CD4-positive, alpha-beta memory T cell (primary cell): ENCODE measurements at regions not wholly inside any gene's neighbourhood (a gene's known extent, or its start where the extent isn't known, plus 50 kb on each side); places are given as distances from the start of the nearest gene placed in this dataset.

Experiments
- CTCF ChIA-PET: fragments of 350-600 bp; sonication (Branson Sonifier 250); formaldehyde crosslinking; loops from one replicate; lab custom pipeline; 2021; ENCODE audit warnings: inconsistent platforms; ENCODE audit not compliant: partially characterized antibody; lab: Charles Lee
- POLR2A ChIA-PET: fragments of 350-600 bp; sonication (Branson Sonifier 250); formaldehyde crosslinking; loops from one replicate; lab custom pipeline; 2021; ENCODE audit not compliant: partially characterized antibody; lab: Charles Lee
- DNase-seq, 5 donors: peaks; one replicate each; pipeline versions ENCODE4 v3.0.0 to v3.0.0-alpha.2; 2020 to 2022; ENCODE audit warnings: mixed read lengths in 1 of 5
- H3K27ac ChIP-seq: one replicate; pipeline ENCODE4 v1.7.0; 2013; ENCODE audit warnings: low read depth, low read length
- H3K27me3 ChIP-seq: 2 replicates; pipeline ENCODE4 v1.7.0; 2013; ENCODE audit warnings: mild to moderate bottlenecking, low read length, moderate library complexity; ENCODE audit not compliant: insufficient read depth
- H3K36me3 ChIP-seq: 2 replicates; pipeline ENCODE4 v1.7.0; 2013; ENCODE audit warnings: mild to moderate bottlenecking, low read length, moderate library complexity; ENCODE audit not compliant: insufficient read depth
- H3K4me1 ChIP-seq: 2 replicates; pipeline ENCODE4 v1.7.0; 2013; ENCODE audit warnings: mild to moderate bottlenecking, low read length, moderate library complexity; ENCODE audit not compliant: insufficient read depth
- H3K4me3 ChIP-seq, 2 donors: one replicate each; pipeline ENCODE4 v1.7.0; 2013; ENCODE audit warnings: low read length in 2 of 2, mild to moderate bottlenecking in 1 of 2
- H3K9me3 ChIP-seq, 2 donors: one replicate each; pipeline ENCODE4 v1.7.0; 2013; ENCODE audit warnings: low read length in 2 of 2, control low read depth in 1 of 2; ENCODE audit not compliant: control insufficient read depth in 1 of 2
- H3K27ac Mint-ChIP-seq, 7 donors: one replicate each; pipeline ENCODE4 v1.8.0; 2020 to 2021; ENCODE audit warnings: mixed read lengths in 7 of 7, mild to moderate bottlenecking in 6 of 7, inconsistent platforms in 3 of 7, moderate library complexity in 3 of 7
- H3K27me3 Mint-ChIP-seq, 2 donors: one replicate each; pipeline ENCODE4 v1.8.0; 2020 to 2021; ENCODE audit warnings: mixed read lengths in 2 of 2
- H3K36me3 Mint-ChIP-seq, 2 donors: one replicate each; pipeline ENCODE4 v1.8.0; 2020 to 2021; ENCODE audit warnings: mixed read lengths in 2 of 2, inconsistent platforms in 1 of 2, mild to moderate bottlenecking in 1 of 2
- H3K4me1 Mint-ChIP-seq, 4 donors: one replicate each; pipeline ENCODE4 v1.8.0; 2020 to 2021; ENCODE audit warnings: mixed read lengths in 4 of 4, mild to moderate bottlenecking in 1 of 4
- H3K4me3 Mint-ChIP-seq, 8 donors: one replicate each; pipeline ENCODE4 v1.8.0; 2020 to 2021; ENCODE audit warnings: mixed read lengths in 8 of 8, mild to moderate bottlenecking in 7 of 8, moderate library complexity in 6 of 8, inconsistent platforms in 3 of 8
- H3K9me3 Mint-ChIP-seq, 8 donors: one replicate each; pipeline ENCODE4 v1.8.0; 2020 to 2021; ENCODE audit warnings: mixed read lengths in 8 of 8, mild to moderate bottlenecking in 5 of 8, inconsistent platforms in 3 of 8, moderate library complexity in 1 of 8
- intact Hi-C: fragments of 100-400 bp; cut with micrococcal nuclease; formaldehyde crosslinking; loops from one replicate; pipeline ENCODE4 v1.15.1; 2023

DNA sequence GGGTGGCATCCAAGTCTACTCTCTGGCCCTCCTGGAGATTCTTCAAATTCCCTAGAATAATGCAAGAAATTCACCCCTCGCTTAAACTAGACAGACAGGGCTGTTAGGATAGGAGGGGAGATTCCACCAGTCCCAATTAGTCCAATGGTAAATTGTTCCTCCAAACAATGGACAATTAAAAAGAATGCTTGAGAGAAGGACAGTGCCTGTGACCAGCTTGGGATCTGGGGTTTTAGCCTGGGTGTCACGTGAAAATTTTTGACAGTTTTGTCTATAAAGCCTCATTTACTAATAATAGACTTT, 177.7 kb upstream of the RAB4A start:
- no peaks in the 10 kb centered on the region for H3K4me1 ChIP-seq
- peak overlapping the region in 1 of 7 donors; percentile 37 for H3K27ac Mint-ChIP-seq
- no peaks in the 10 kb centered on the region for H3K9me3 ChIP-seq
- H3K36me3 ChIP-seq, result no peaks in the 10 kb centered on the region
- H3K4me3 ChIP-seq, result no peak overlapping the region
- H3K27me3 ChIP-seq, result no peaks in the 10 kb centered on the region
- peaks cover 0 to 4% of the 10 kb centered on the region in 2 donors for H3K36me3 Mint-ChIP-seq
- DNase-seq, result no peak
- H3K4me3 Mint-ChIP-seq, result no peak overlapping the region
- ChIA-PET CTCF (no interaction called here), POLR2A (no interaction called here)
- peaks cover 0 to 5% (median 0%) of the 10 kb centered on the region in 8 donors for H3K9me3 Mint-ChIP-seq
- H3K27me3 Mint-ChIP-seq, result peaks cover 0 to 1% of the 10 kb centered on the region in 2 donors
- H3K4me1 Mint-ChIP-seq, result peaks cover 7 to 9% (median 8%) of the 10 kb centered on the region in 4 donors
- no peak overlapping the region for H3K27ac ChIP-seq
- intact Hi-C loops, result no loop called here

DNA sequence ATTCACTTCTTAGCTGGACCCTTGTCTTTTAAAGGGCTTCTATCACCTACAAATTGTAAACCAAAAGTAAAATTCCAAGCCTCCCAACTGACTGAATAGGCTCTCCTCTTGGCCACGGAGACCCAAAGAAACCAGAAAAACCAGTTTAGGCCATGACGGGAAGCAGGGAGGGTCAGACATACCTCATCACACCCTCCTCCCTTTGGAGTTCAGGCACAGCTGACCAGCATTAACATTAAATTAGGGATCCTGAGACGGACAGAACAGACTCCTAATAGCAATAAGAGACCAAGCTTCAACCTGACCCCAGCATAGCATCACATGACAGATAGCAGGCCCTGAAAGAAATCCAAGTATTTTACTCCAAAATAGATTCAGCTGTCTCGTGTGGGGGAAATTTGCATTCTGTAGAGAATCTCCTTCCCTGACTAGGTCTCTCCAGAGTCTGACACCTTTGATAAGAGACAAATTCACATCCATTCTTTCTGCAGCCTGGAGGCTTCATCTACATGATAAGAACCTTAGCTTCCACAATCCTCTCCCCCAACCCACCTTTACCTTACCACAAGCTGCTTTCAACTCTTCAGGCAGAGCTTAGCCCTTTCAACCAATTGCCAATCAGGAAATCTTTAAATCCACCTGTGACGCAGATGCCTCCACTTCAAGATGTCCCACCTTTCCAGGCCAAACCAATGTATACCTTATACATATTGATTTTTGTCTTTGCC, 177.1 kb upstream of the RAB4A start:
- intact Hi-C loops, result no loop called here
- H3K4me3 Mint-ChIP-seq, result no peak overlapping the region
- peak overlapping the region in 1 of 7 donors; percentile 13 for H3K27ac Mint-ChIP-seq
- ChIA-PET POLR2A (no interaction called here), CTCF (no interaction called here)
- H3K27me3 ChIP-seq, result no peaks in the 10 kb centered on the region
- H3K27me3 Mint-ChIP-seq, result peaks cover 0 to 1% of the 10 kb centered on the region in 2 donors
- peaks cover 7 to 9% (median 8%) of the 10 kb centered on the region in 4 donors for H3K4me1 Mint-ChIP-seq
- H3K36me3 Mint-ChIP-seq, result peaks cover 0 to 4% of the 10 kb centered on the region in 2 donors
- no peak overlapping the region for H3K4me3 ChIP-seq
- H3K9me3 Mint-ChIP-seq, result peaks cover 0 to 5% (median 0%) of the 10 kb centered on the region in 8 donors
- no peak overlapping the region for H3K27ac ChIP-seq
- DNase-seq, result no peak
- no peaks in the 10 kb centered on the region for H3K4me1 ChIP-seq
- no peaks in the 10 kb centered on the region for H3K36me3 ChIP-seq
- H3K9me3 ChIP-seq, result no peaks in the 10 kb centered on the region

DNA sequence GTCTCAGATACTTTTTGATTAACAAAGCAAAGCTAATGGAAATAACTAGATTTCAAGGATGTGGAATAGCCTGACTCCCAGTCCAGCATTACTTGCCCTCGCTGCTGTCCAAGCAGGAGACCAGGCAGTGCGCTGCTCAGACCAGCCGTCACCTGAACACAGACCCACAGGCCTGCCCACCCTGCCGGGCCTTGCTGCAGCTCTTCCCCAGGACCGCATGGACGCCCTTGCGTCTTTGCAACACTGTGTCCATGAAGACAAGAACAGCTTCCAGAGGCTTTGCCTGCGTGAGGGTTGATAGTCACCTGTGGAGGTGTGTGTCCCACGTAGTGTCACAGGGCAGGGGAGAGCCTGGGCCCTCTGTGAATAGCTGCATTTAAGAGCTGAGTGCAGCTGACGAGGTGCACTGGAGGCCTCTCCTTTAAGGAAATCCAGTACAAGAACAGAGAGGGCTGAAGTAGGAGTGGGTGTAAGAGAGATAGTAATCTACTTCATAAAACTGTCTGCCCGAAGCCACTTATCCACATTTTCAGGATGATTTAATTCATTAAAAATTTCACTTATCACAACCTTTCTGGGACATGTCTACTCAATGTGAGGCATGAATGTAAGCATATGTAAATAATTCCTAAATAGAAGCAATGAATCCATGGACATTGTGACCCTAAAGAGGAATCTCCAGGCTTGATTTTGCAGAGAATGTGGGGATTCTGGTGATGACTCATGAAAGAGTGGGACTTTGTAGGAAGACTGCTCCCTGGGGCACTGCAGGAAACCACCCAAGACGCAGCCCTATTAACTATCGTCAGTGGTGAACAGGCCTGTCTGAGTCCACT, 176.2 kb upstream of the RAB4A start:
- H3K4me1 Mint-ChIP-seq, result peaks cover 7 to 9% (median 8%) of the 10 kb centered on the region in 4 donors
- no peak overlapping the region for H3K27ac Mint-ChIP-seq
- no peaks in the 10 kb centered on the region for H3K27me3 Mint-ChIP-seq
- no peak for DNase-seq
- intact Hi-C loops, result no loop called here
- Histone ChIP-seq H3K27me3 (no peaks in the 10 kb centered on the region), H3K36me3 (no peaks in the 10 kb centered on the region), H3K9me3 (no peaks in the 10 kb centered on the region), H3K4me1 (no peaks in the 10 kb centered on the region), H3K27ac (no peak overlapping the region), H3K4me3 (no peak overlapping the region)
- CTCF ChIA-PET, result no interaction called here
- no peak overlapping the region for H3K4me3 Mint-ChIP-seq
- peaks cover 0 to 5% (median 0%) of the 10 kb centered on the region in 8 donors for H3K9me3 Mint-ChIP-seq
- POLR2A ChIA-PET, result no interaction called here
- peaks cover 0 to 4% of the 10 kb centered on the region in 2 donors for H3K36me3 Mint-ChIP-seq

DNA sequence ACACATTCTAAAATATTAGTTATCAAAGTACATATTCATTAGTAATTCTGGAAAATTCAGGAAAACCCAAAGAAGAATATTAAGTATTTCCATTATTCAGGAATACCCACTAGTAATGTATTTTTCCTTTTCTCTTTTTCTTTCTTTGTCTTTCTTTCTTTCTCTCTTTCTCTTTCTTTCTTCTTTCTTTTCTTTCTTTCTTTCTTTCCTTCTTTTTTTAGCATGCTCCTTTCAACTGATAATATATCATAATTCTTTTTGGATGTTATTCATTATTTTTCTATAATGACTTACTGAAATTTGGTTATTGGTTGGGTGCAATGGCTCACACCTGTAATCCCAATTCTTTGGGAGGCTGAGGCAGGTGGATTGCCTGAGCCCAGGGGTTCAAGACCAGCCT, 175.6 kb upstream of the RAB4A start:
- H3K36me3 ChIP-seq, result no peaks in the 10 kb centered on the region
- DNase-seq, result no peak
- Mint-ChIP-seq H3K27ac (no peak overlapping the region), H3K36me3 (peaks cover 0 to 4% of the 10 kb centered on the region in 2 donors), H3K9me3 (peaks cover 0 to 5% (median 0%) of the 10 kb centered on the region in 8 donors), H3K4me1 (peaks cover 7 to 9% (median 8%) of the 10 kb centered on the region in 4 donors), H3K4me3 (no peak overlapping the region), H3K27me3 (no peaks in the 10 kb centered on the region)
- POLR2A ChIA-PET, result interaction anchor here (1.0 kb wide), 1 partner anchor 81 kb away, joined by 3 read pairs; no protein-coding TSS in a partner anchor
- H3K9me3 ChIP-seq, result no peaks in the 10 kb centered on the region
- H3K27me3 ChIP-seq, result no peaks in the 10 kb centered on the region
- intact Hi-C loops, result no loop called here
- CTCF ChIA-PET, result interaction anchor here (1.5 kb wide), 1 partner anchor 35 kb away, joined by 3 read pairs; no protein-coding TSS in a partner anchor
- no peak overlapping the region for H3K4me3 ChIP-seq
- H3K27ac ChIP-seq, result no peak overlapping the region
- no peaks in the 10 kb centered on the region for H3K4me1 ChIP-seq

DNA sequence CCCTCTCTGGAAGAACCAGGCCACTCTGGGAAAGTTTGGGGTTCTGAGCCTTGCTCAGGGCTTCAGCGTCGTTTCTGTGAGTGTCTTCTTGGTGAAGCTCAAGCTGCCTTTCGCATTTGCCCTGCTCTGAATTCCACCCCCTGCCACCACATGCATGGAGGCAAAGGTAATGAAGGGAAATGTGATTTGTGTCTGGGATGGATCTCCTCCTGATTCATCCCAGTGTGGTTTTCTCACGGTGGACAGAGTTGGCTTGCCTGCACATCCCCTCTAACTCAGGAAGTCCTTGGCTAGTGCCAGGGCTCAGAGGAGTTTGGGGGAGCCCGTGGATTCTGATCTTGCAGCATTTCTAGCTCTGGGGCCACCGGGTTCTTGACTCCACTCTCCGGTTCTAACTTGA, 173.6 kb upstream of the RAB4A start:
- no peak for DNase-seq
- Histone ChIP-seq H3K36me3 (no peaks in the 10 kb centered on the region), H3K27ac (no peak overlapping the region), H3K9me3 (no peaks in the 10 kb centered on the region), H3K27me3 (no peaks in the 10 kb centered on the region), H3K4me1 (no peaks in the 10 kb centered on the region), H3K4me3 (no peak overlapping the region)
- peak overlapping the region in 1 of 8 donors; percentile 1 for H3K4me3 Mint-ChIP-seq
- ChIA-PET CTCF (no interaction called here), POLR2A (interaction anchor here (0.8 kb wide), 1 partner anchor 71 kb away, joined by 3 read pairs; no protein-coding TSS in a partner anchor)
- H3K9me3 Mint-ChIP-seq, result peaks cover 0 to 5% (median 0%) of the 10 kb centered on the region in 8 donors
- H3K36me3 Mint-ChIP-seq, result peaks cover 0 to 4% of the 10 kb centered on the region in 2 donors
- H3K4me1 Mint-ChIP-seq, result peaks cover 7 to 9% (median 7%) of the 10 kb centered on the region in 4 donors
- H3K27me3 Mint-ChIP-seq, result no peaks in the 10 kb centered on the region
- H3K27ac Mint-ChIP-seq, result no peak overlapping the region
- intact Hi-C loops, result no loop called here

DNA sequence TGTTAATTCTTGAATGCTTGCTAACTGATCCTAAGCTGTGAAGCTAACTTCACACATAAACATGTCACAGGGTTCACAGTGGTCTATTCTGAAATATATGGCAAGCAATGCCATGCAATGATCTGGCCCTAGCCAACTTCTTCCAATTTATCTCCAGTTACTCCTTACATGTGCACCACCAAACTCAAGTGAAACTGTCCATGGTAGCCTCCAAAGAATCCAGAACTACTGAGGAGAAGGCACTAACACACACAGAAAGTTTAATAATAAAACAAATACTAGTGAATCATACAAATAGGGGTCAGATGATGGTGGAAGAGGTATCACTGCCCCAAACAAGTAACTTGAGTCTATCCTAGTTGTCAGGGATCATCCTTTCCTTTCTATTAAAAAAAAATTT, 172.6 kb upstream of the RAB4A start:
- CTCF ChIA-PET, result no interaction called here
- H3K27ac ChIP-seq, result no peak overlapping the region

DNA sequence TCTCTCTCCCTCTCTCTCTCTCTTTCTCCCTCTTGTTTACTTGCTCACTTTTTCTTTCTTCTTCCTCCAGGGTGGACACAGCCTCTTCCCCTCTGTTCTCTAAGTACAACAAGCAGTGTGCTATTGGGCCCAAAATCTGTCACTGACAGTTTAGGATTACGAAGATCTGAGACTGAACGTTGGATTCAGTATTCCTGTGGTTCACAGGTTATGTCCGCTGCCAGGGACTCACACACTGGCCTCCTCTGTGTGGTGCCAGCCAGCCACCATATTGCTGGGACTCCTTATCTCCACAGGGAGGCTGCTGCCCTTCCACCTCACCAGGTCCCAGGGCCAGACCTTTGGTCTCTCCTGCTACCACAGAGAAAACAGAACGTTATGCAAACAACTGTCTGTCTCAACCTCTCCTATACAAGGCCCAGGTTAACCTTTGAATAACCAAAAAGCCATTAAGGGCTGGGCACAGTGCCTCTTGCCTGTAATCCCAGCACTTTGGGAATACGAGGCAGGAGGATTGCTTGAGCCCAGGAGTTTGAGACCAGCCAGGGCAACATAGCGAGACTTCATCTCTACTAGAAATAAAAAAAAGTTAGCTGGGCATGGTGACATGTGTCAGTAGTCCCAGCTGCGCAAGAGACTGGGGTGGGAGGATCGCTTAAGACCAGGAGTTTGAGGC, 171.9 kb upstream of the RAB4A start:
- Mint-ChIP-seq H3K4me3 (no peak overlapping the region), H3K27ac (no peak overlapping the region), H3K9me3 (peaks cover 0 to 5% (median 0%) of the 10 kb centered on the region in 8 donors), H3K4me1 (peaks cover 0 to 3% (median 0%) of the 10 kb centered on the region in 4 donors), H3K36me3 (peaks cover 0 to 4% of the 10 kb centered on the region in 2 donors), H3K27me3 (no peaks in the 10 kb centered on the region)
- ChIA-PET POLR2A (no interaction called here), CTCF (no interaction called here)
- Histone ChIP-seq H3K9me3 (no peaks in the 10 kb centered on the region), H3K27me3 (no peaks in the 10 kb centered on the region), H3K27ac (no peak overlapping the region), H3K4me1 (no peaks in the 10 kb centered on the region), H3K4me3 (no peak overlapping the region), H3K36me3 (no peaks in the 10 kb centered on the region)
- no peak for DNase-seq
- intact Hi-C loops, result no loop called here

More for the DNA sequence above, 172.6 kb upstream of the RAB4A start:
- peaks cover 0 to 5% (median 0%) of the 10 kb centered on the region in 8 donors for H3K9me3 Mint-ChIP-seq
- no peak for DNase-seq
- H3K9me3 ChIP-seq, result no peaks in the 10 kb centered on the region
- H3K27ac Mint-ChIP-seq, result no peak overlapping the region
- H3K4me1 Mint-ChIP-seq, result peaks cover 0 to 3% (median 0%) of the 10 kb centered on the region in 4 donors
- no peaks in the 10 kb centered on the region for H3K27me3 Mint-ChIP-seq
- no peak overlapping the region for H3K4me3 Mint-ChIP-seq
- no peaks in the 10 kb centered on the region for H3K4me1 ChIP-seq
- intact Hi-C loops, result no loop called here
- no peaks in the 10 kb centered on the region for H3K36me3 ChIP-seq
- no peaks in the 10 kb centered on the region for H3K27me3 ChIP-seq
- POLR2A ChIA-PET, result no interaction called here
- peaks cover 0 to 4% of the 10 kb centered on the region in 2 donors for H3K36me3 Mint-ChIP-seq
- H3K4me3 ChIP-seq, result no peak overlapping the region
